H54 (cell line): ENCODE measurements at regions not wholly inside any gene's neighbourhood (a gene's known extent, or its start where the extent isn't known, plus 50 kb on each side); places are given as distances from the start of the nearest gene placed in this dataset.
"Not testable (repeated sequence)": the region's sequence is repeated elsewhere in the genome, so short reads cannot be mapped to it uniquely, and the experiment has no call there.

Experiments
- DNase-seq: peaks from one replicate; pipeline ENCODE4 v3.0.0; 2011; ENCODE audit warnings: low spot score, mixed read lengths; ENCODE audit not compliant: insufficient read length
- FAIRE-seq: peaks from 3 replicates; lab custom pipeline; 2011; peaks lifted over from hg19 to GRCh38; lab: Jason Lieb, UNC
- POLR2A ChIP-seq: IDR thresholded peaks from 2 replicates; pipeline ENCODE4 v1.6.1; 2011; ENCODE audit warnings: low read depth, mild to moderate bottlenecking, low read length

DNA sequence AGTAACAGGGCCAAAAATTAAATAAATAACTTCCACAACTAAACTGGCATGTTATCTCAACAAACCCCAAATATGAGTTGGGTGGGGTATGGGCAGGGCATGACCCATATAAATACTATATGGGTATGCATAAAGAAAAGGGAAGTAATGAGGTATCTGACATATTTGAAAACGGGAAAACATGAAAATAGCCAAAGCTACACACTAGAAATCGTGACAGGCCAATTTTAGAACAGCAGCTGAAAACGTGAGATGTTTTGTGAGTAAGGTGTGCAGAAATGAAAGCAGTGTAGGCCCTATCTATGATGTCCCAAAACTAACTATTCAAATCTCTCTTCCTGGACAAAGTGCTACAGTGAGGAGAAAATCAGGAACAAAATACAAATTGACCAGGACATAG lies 537.9 kb upstream of the NR5A2 start:
- FAIRE-seq (no peak), DNase-seq (no peak)
- no peak for TF ChIP-seq POLR2A

DNA sequence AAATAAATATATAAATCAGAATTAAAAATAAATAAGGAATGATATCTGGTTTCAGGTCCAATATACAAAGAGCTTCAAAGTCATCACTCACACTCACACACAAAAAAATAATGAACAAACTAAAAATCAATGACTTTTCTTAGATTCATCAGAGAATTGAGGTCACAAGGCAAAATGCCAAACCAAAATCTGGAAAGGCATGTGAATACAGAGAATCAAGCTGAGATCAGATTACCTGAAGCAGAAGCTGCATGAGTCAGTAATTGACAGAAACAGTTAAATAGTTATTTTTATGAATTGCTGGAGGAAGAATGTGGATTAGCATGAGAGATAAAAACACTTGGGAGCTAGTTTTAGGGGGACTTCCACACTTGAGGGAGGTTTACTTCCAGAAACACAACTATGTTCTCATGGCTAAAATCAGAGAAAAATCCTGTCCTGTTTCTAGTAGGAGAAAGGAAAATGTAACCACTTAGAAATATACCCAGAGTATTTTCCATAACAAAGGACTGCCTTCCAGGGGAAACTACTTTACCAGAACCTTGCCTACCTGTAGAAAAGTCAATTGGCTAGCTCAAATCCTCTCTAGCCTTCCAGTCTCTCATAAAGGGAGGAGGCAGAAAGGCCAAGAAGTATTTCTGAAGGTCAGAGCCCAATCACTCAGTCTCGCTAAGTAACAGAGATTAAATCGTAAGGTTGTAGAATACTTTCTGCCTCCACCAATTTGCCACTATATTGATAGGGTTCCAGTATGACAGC lies 536.6 kb upstream of the NR5A2 start:
- FAIRE-seq: peak; percentile 60
- no peak for TF ChIP-seq POLR2A
- no peak for DNase-seq

DNA sequence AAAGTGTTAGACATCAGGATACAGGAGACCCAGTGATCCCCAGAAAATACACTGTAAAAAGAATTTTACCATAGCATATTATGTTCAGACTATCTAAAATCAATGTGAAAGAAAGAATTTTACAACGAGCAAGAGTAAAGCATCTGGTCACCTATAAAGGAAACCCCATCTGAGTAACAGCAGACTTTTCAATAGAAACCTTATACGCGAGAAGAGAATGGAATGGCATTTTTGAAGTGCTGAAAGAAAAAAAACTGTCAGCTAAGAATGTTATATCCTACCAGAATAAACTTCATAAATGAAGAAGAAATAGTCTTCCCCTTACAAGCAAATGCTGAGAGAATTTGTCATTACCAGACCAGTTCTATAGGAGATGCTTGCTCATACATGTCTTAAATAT lies 532.1 kb upstream of the NR5A2 start:
- DNase-seq: no peak
- no peak for FAIRE-seq
- TF ChIP-seq POLR2A: no peak

DNA sequence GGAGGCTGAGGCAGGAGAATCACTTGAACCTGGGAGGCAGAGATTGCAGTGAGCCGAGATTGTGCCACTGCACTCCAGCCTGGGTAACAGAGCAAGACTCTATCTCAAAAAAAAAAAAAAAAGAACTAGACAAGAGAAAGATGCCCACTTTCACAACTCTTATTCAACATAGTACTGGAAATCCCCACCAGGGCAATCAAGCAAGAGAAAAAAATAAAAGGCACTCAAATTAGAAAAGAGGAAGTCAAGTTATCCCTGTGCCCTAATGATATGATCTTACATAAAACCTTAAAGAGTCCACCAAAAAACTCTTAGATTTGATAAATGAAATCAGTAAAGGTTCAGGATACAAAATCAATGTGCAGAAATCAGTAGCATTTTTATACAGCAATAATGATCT lies 528.7 kb upstream of the NR5A2 start:
- not testable (repeated sequence) for FAIRE-seq, DNase-seq

DNA sequence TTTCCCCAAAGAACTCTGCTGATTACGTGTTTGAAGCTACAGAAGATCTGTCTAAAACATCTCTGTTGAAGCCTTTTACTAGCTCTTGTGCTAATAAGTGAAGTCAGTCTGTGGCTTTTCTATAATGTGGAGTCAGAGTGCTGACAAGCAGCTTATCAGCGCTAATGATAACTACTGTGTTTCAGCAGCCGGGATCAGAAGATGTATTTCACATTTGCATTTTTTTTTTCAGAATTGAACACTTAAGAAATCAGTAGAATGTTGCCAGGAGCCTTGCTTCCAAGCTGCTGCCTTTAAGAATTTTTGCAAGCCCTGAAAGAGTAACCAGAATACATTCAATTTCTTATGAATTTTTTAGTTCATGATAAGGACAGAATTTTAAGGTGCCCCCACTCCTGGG lies 519.4 kb upstream of the NR5A2 start:
- DNase-seq (no peak), FAIRE-seq (no peak)
- TF ChIP-seq POLR2A: no peak

DNA sequence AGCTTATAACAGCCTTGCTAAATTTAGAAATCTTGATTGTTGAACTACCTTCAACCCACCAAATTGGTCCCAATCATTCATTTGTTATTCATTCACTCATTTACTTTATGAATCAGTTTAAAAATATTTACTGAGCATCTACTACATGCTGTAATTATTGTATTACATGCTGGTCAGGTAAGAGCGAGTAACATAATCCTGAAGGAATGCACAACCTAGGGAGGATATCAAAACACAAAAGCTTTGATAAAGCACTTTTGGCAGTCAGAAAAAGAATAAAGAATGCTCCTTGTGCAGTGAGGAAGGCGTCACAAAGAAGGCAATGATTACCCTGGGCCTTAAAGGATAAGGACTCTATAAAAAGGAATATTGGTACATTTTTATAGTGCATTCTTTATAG lies 518.9 kb upstream of the NR5A2 start:
- DNase-seq: no peak
- TF ChIP-seq POLR2A: no peak
- FAIRE-seq: no peak

DNA sequence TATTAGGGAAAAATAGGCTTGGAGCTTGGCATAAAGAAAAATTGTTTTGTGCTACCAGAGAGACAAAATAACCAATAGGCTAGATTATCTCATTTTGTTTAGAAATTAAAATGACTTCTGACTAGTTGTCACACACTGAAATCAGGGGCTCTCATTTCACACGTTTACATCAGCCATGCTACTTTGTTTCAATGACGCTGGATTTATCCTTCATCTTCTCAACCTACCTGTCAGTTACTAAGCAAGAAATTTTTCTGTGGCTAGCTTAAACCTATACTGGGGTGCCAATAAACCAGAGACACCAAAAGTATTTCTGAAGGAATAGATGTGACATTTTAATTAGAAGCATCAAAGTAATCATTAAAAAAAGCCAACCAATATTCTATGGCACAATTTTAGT lies 518.1 kb upstream of the NR5A2 start:
- TF ChIP-seq POLR2A: no peak
- no peak for FAIRE-seq

DNA sequence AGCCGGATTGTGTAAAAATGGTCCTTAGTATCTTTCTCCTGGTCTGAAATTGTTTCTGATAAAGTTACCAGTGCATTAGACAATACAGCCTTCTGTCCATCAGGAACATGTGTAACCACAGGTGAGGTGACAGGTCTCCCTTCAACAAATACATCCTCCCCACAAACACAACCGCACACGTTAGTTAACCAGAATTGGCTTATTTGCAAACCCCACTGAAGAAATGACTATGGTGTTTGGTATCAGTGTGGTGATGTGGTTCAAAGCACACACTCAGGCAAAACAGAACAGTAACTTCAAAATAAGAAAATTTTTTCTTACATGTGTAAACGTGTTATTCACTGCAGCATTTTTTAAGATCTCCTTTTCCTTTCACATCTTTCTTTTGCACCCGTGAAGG lies 517.2 kb upstream of the NR5A2 start:
- no peak for FAIRE-seq
- no peak for DNase-seq
- no peak for TF ChIP-seq POLR2A

More for the DNA sequence above, 518.1 kb upstream of the NR5A2 start:
- DNase-seq: no peak

DNA sequence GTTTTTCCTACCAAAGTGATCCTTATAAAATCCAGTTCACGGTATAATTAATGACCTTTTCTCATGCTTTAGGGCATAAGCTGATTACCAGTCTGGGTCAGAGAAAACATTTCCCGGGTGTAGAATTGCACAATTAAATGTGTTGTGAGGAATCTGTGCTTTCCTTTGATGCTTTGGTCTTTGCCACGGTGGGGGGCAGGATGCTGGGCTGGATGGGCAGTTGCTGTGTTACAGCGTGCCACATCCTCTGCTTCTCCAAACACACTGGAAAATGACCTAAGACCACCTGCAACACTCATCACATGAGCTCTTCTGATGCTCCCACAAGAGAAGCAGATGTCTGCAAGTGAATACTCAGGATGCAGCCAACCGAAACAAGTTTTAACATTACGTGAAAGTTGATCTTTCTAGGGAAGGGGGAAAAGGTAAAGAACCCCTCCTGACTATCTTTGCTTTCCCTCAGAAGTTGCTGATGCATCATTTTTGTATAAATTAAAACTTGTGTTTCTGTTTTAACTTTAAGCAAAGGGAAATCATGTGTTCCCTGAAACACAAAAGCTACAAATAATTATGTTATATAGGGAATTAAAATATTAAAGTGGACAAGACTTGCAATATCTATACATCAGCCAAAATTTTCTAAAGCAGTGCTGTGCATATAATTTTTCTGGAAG lies 515.3 kb upstream of the NR5A2 start:
- no peak for TF ChIP-seq POLR2A
- peak; percentile 38 for FAIRE-seq
- no peak for DNase-seq

DNA sequence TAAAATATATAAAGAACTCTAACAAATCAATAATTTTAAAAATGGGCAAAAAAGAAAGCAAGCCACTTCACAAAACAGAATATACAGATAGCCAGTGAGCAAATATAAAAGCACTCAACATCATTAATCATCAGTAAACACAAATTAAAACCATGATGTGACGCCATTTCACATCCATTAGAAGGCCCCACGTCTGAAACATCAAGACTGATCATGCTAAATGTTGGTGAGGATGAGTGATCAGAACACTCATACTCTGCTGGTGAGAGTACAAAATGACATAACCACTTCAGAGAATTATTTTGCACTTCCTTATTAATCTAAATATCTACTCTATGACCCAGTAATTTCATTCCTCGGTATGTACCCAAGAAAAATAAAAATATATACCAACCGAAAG lies 512.2 kb upstream of the NR5A2 start:
- no peak for DNase-seq
- no peak for FAIRE-seq
- TF ChIP-seq POLR2A: no peak

DNA sequence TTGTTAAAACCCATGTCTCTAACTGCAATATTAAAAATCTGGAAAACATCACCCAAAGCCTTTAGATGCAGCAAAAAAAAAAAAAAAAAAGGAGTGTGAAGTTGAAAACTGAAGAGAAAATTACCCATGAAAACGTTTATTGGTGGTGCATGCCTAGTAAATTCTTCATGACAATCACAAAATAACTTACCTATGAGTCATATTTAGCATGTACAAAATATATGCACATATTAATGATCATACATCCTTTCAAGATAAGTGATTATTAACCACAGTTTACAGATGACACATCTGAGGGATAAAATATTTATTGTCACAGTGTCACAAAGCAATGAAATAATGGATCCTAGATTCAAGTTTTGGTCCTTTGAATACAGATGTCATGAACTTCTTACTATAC lies 505.2 kb upstream of the NR5A2 start:
- no peak for DNase-seq
- FAIRE-seq: no peak
- TF ChIP-seq POLR2A: no peak

DNA sequence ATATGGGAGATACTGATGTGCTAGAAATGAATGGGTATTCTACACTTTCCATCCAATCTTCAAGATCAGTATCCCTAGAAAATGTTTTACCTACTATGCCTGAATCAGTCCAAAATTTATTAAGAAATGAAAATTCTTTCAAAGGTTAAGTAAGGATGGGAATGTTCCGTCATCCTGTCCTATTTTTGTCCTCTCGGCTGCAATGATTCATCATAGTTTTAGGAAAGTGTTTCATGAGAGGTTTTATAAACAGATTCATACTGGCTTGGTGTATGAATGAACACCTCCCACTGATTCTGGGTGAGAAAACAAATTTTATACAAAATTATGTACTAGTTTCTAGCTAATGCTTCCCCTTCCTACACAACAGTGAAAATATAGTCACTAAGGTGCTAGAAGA lies 504.6 kb upstream of the NR5A2 start:
- DNase-seq (no peak), FAIRE-seq (no peak)
- no peak for TF ChIP-seq POLR2A

DNA sequence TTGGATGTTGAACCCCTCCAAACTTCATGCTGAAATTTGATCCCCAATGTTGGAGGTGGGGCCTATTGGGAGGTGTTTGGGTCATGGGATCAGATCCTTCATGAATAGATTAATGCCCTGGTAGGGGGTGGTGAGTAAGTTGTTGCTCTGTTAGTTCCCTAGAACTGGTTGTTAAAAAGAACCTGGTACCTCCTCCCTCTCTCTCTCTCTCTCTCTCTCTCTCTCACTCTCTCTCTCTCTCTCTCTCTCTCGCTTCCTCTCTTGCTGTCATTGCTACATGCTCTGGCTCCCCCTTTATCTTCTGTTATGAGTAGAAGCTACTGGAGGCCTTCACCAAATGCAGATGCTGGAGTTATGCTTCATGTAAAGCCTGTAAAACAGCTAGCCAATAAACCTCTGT lies 498.2 kb upstream of the NR5A2 start:
- DNase-seq: no peak
- no peak for FAIRE-seq
- no peak for TF ChIP-seq POLR2A

DNA sequence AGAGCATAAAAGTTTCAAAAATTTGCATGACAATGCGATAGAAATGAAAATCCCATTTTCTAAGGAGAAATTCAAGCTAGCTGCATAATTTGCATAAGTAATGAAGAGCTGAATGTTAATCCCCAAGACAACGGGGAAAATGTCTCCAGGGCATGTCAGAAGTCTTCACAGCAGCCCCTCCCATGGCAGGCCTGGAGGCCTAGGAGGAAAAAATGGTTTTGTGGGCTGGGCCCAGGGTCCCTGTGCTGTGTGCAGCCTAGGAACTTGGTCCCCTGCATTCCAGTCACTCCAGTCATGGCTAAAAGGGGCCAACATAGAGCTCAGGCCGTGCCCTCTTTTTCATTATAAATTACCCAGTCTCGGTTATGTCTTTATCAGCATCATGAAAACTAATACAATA lies 494.1 kb upstream of the NR5A2 start:
- FAIRE-seq, DNase-seq: not testable (repeated sequence)

DNA sequence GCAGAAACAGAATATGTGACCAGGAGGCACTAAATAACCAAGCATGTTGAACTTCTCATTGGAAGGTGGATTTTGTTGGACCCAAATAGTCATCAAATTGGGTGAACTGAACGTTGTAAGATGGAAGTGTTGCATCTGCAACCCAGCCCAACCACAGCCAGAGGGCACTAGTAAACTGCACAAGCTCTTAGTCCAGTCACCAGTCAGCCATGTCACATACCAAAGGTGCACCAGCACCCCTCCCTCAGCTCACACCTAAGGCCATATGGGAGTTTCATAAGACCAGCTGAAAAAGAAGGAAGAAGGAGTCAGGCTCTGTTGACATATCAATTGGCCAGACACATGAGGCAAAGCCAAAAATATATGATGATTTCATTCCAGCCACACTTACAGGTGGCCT lies 481.7 kb upstream of the NR5A2 start:
- DNase-seq: no peak
- no peak for FAIRE-seq

DNA sequence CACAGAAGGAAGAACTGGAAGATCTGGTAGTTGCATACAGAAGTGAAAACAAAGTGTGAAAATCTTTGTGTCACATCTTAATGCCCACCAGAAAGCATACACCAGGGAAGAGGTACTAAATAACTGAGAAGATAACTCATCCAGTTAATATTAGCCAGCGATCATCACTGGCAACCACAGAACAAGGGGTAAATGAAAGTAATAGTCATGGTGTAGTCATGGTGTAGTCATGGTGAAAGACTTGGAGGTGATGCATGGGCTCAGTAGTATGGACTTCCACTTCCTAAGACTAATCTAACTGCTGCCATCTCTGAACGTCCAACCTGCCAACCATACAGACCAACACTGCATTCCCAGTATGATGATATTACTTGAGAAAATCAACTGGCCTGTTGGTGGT lies 481.2 kb upstream of the NR5A2 start:
- FAIRE-seq: peak; percentile 15
- no peak for TF ChIP-seq POLR2A
- no peak for DNase-seq

More for the DNA sequence above, 481.7 kb upstream of the NR5A2 start:
- TF ChIP-seq POLR2A: no peak
